K562 (cell line): ENCODE measurements at regions not wholly inside any gene's neighbourhood (a gene's known extent, or its start where the extent isn't known, plus 50 kb on each side); places are given as distances from the start of the nearest gene placed in this dataset.
A peak's percentile ranks its signal among the peaks of the same experiment; 100 is the strongest.

Source experiments
- ATAC-seq: fragments of 200-7000 bp; cut with Tn5 transposase; 3 replicates; pipeline ENCODE4 v1.9.1; 2020; ENCODE audit warnings: moderate library complexity
- BruUV-seq: library from RNA; stranded (reverse); fragments of 400-500 nt; replicated peaks from 2 replicates; lab custom pipeline; 2021; lab: Mats Ljungman, UMichigan
- CTCF ChIA-PET: fragments of 300-600 bp; formaldehyde crosslinking; extraction: SDS; loops from one replicate; lab custom pipeline; 2021; ENCODE audit warnings: low intra/inter-chr PET ratio; lab: Yijun Ruan, JAX
- POLR2A ChIA-PET: fragments of 300-600, 350-650 bp; sonication (Branson Sonifier 250); formaldehyde crosslinking; extraction: SDS; loops from one replicate; lab custom pipeline; 2021; ENCODE audit warnings: antibody characterized with exemption, inconsistent platforms; lab: Yijun Ruan, JAX
- DNase-seq, 4 experiments: peaks; one replicate each; pipeline versions ENCODE4 v3.0.0 to v3.0.0-alpha.2; 2011 to 2018; ENCODE audit warnings: low spot score in 3 of 4, mixed read lengths in 3 of 4; ENCODE audit errors: extremely low read depth in 1 of 4
- FAIRE-seq: peaks from 2 replicates; lab custom pipeline; 2011; peaks lifted over from hg19 to GRCh38; lab: Jason Lieb, UNC
- H2AFZ ChIP-seq: 2 replicates; pipeline ENCODE4 v1.6.0; 2011; ENCODE audit warnings: low read depth, low read length, control low read depth, inconsistent platforms
- H3K27ac ChIP-seq: fragments of 200-600 bp; 3 replicates; pipeline ENCODE4 v1.8.0; 2011; ENCODE audit warnings: low read depth, mild to moderate bottlenecking, control low read depth, inconsistent platforms, low read length, moderate library complexity, mixed read lengths; ENCODE audit errors: extremely low read depth
- H3K27me3 ChIP-seq, 2 experiments: fragments of 300-600 bp in 1 of 2; 2 replicates in 1 of 2; 3 replicates in 1 of 2; pipeline versions ENCODE4 v1.6.0 to v1.8.0; 2011; ENCODE audit warnings: inconsistent platforms in 2 of 2, low read length in 2 of 2, mild to moderate bottlenecking in 1 of 2, mixed read lengths in 1 of 2, moderate library complexity in 1 of 2; ENCODE audit not compliant: control insufficient read depth in 2 of 2, insufficient read depth in 2 of 2
- H3K36me3 ChIP-seq: fragments of 300-600 bp; 3 replicates; pipeline ENCODE4 v1.8.0; 2011; ENCODE audit warnings: mild to moderate bottlenecking, low read length, inconsistent platforms; ENCODE audit not compliant: control insufficient read depth, insufficient read depth
- H3K4me1 ChIP-seq, 2 experiments: fragments of 200-600 bp in 1 of 2; replicated peaks in 1 of 2; 2 replicates in 1 of 2; 3 replicates in 1 of 2; pipeline versions ENCODE4 v1.5.1 to v1.8.0; 2011; ENCODE audit warnings: inconsistent platforms in 2 of 2, low read length in 2 of 2, mild to moderate bottlenecking in 1 of 2, mixed read lengths in 1 of 2, moderate library complexity in 1 of 2; ENCODE audit not compliant: control insufficient read depth in 2 of 2, insufficient read depth in 2 of 2
- H3K4me2 ChIP-seq: 2 replicates; pipeline ENCODE4 v1.6.1; 2011; ENCODE audit warnings: low read length, control low read depth, inconsistent platforms, mixed read lengths; ENCODE audit not compliant: insufficient read depth
- H3K4me3 ChIP-seq: fragments of 200-600 bp; sonication (generic), shearing (Covaris generic); 2 replicates; pipeline ENCODE4 v1.5.1; 2016; ENCODE audit warnings: control low read depth, inconsistent platforms
- H3K79me2 ChIP-seq: fragments of 200-600 bp; 3 replicates; pipeline ENCODE4 v1.8.0; 2011; ENCODE audit warnings: low read length, inconsistent platforms; ENCODE audit not compliant: control insufficient read depth, insufficient read depth
- H3K9ac ChIP-seq, 2 experiments: 2 replicates each; pipeline versions ENCODE4 v1.6.0 to v1.6.1; 2011; ENCODE audit warnings: low read depth in 2 of 2, low read length in 2 of 2, control low read depth in 1 of 2, inconsistent platforms in 1 of 2, mild to moderate bottlenecking in 1 of 2, mixed read lengths in 1 of 2; ENCODE audit not compliant: insufficient read depth in 1 of 2
- H3K9me1 ChIP-seq: one replicate; pipeline ENCODE4 v1.6.0; 2011; ENCODE audit warnings: inconsistent platforms, mild to moderate bottlenecking, low read length, moderate library complexity; ENCODE audit not compliant: control insufficient read depth, insufficient read depth
- H3K9me3 ChIP-seq: replicated peaks from 2 replicates; pipeline ENCODE4 v1.5.1; 2011; ENCODE audit warnings: low read depth, low read length, inconsistent platforms; ENCODE audit not compliant: control insufficient read depth, insufficient read depth
- H4K20me1 ChIP-seq: replicated peaks from 2 replicates; pipeline ENCODE4 v1.6.1; 2011; ENCODE audit warnings: low read length, inconsistent platforms, mixed read lengths; ENCODE audit not compliant: control insufficient read depth, insufficient read depth
- ARHGAP35 ChIP-seq: fragments of 450-650 bp; IDR thresholded peaks from 2 replicates; pipeline ENCODE4 v1.6.1; 2018; ENCODE audit not compliant: partially characterized antibody
- ARID3A ChIP-seq: IDR thresholded peaks from 2 replicates; pipeline ENCODE4 v1.6.1; 2012; ENCODE audit warnings: low read depth, low read length, improper control_type of control experiment, borderline replicate concordance
- BRF2 ChIP-seq: IDR thresholded peaks from 3 replicates; pipeline ENCODE4 v1.6.1; 2011; ENCODE audit warnings: borderline replicate concordance, mild to moderate bottlenecking; ENCODE audit not compliant: insufficient read length, insufficient read depth
- CREBBP ChIP-seq: IDR thresholded peaks from one replicate; pipeline ENCODE4 v1.6.1; 2012; ENCODE audit warnings: low read depth, mild to moderate bottlenecking, control low read depth, inconsistent platforms, low read length
- HDAC1 ChIP-seq, 2 experiments: fragments of 450-650 bp; IDR thresholded peaks; 2 replicates each; pipeline ENCODE4 v1.6.1; 2016 to 2017; ENCODE audit warnings: inconsistent platforms in 1 of 2, mild to moderate bottlenecking in 1 of 2, moderate library complexity in 1 of 2
- NCOA1 ChIP-seq: fragments of 450-650 bp; IDR thresholded peaks from 2 replicates; pipeline ENCODE4 v1.6.1; 2016; ENCODE audit warnings: low read depth
- PHF20 ChIP-seq: fragments of 450-650 bp; IDR thresholded peaks from 2 replicates; pipeline ENCODE4 v1.6.1; 2018; ENCODE audit not compliant: partially characterized antibody
- PTTG1 ChIP-seq: fragments of 450-650 bp; IDR thresholded peaks from 2 replicates; pipeline ENCODE4 v1.6.1; 2016; ENCODE audit warnings: low read depth, mild to moderate bottlenecking, missing genetic modification characterization, missing compliant biosample characterization
- RFX7 ChIP-seq: fragments of 250-450 bp; sonication (Bioruptor Pico); IDR thresholded peaks from 2 replicates; pipeline ENCODE4 v1.5.1; 2021; ENCODE audit warnings: mild to moderate bottlenecking
- SIN3B ChIP-seq: fragments of 450-650 bp; IDR thresholded peaks from 2 replicates; pipeline ENCODE4 v1.6.1; 2017; ENCODE audit warnings: low read depth, mild to moderate bottlenecking, moderate library complexity
- SNAPC5 ChIP-seq: fragments of 250-450 bp; sonication (Bioruptor Pico); IDR thresholded peaks from 2 replicates; pipeline ENCODE4 v1.8.0; 2021; ENCODE audit warnings: moderate library complexity, mild to moderate bottlenecking, inconsistent platforms
- STAT5A ChIP-seq: IDR thresholded peaks from 2 replicates; pipeline ENCODE4 v1.6.1; 2012; ENCODE audit warnings: low read length, inconsistent platforms, borderline replicate concordance
- TCF7 ChIP-seq: sonication (generic); IDR thresholded peaks from 2 replicates; pipeline ENCODE4 v1.6.1; 2016; ENCODE audit warnings: antibody characterized with exemption, borderline replicate concordance
- ZBTB33 ChIP-seq: sonication (generic); formaldehyde crosslinking; IDR thresholded peaks from 2 replicates; pipeline ENCODE4 v1.8.1; 2023; ENCODE audit warnings: mild to moderate bottlenecking, missing genetic modification reagents
- ZFP91 ChIP-seq: sonication (generic); formaldehyde crosslinking; IDR thresholded peaks from 2 replicates; pipeline ENCODE4 v1.8.0; 2022; ENCODE audit warnings: mild to moderate bottlenecking, missing genetic modification reagents
- ZNF232 ChIP-seq: sonication (generic); formaldehyde crosslinking; IDR thresholded peaks from 2 replicates; pipeline ENCODE4 v1.8.0; 2022; ENCODE audit warnings: mild to moderate bottlenecking, missing genetic modification reagents
- ZNF75A ChIP-seq: fragments of 450-650 bp; formaldehyde crosslinking; IDR thresholded peaks from 2 replicates; pipeline ENCODE4 v1.4.0; 2020; ENCODE audit warnings: mild to moderate bottlenecking
- WGBS: fragments of 100-300 bp; shearing (Covaris generic); methylation state at CpG from one replicate; pipeline ENCODE4 v1.1.6; 2016; ENCODE audit warnings: low coverage, mixed read lengths; ENCODE audit not compliant: insufficient coverage; ENCODE audit errors: missing lambda C conversion rate; 5-methylcytosine and 5-hydroxymethylcytosine counted together
- in situ Hi-C: fragments of 300-500 bp; cut with MboI; formaldehyde crosslinking; loops from 4 replicates; pipeline ENCODE4 v1.15.0; 2018; ENCODE audit warnings: inconsistent platforms, mixed read lengths
- intact Hi-C: fragments of 100-400 bp; cut with micrococcal nuclease; formaldehyde crosslinking; loops from 2 replicates; pipeline ENCODE4 v1.14.2; 2022

GRCh38 chr7:106569500-106569929 lies 91.4 kb downstream of the CCDC71L start:
- H2AFZ ChIP-seq, result peak overlapping the region; percentile 86
- peak; percentile 45 for ATAC-seq
- TF ChIP-seq ZNF75A (peak; percentile 62; the same call in 1 of the 2 replicates), BRF2 (no peak), ZFP91 (CRISPR knock-in tag) (no peak), ARHGAP35 (no peak), ARID3A (no peak), CREBBP (no peak), HDAC1 (IDR thresholded peaks at IDR 0.05) (no peak), TCF7 (no peak), STAT5A (no peak), PTTG1 (peak; percentile 12; the same call in 1 of the 2 replicates), SIN3B (no peak), ZNF232 (CRISPR knock-in tag) (peak; percentile 65; the same call in 1 of the 2 replicates), SNAPC5 (CRISPR knock-in tag) (peak; percentile 61), RFX7 (CRISPR knock-in tag) (no peak), PHF20 (no peak), NCOA1 (no peak), ZBTB33 (CRISPR knock-in tag) (peak; percentile 66; the same call in 1 of the 2 replicates)

More at GRCh38 chr7:106569500-106569929, 91.4 kb downstream of the CCDC71L start:
- H3K9me1 ChIP-seq, result no peaks in the 10 kb centered on the region
- H3K9me3 ChIP-seq, result peaks cover 19% of the 10 kb centered on the region
- no peak overlapping the region for H3K4me3 ChIP-seq
- CTCF ChIA-PET, result no interaction called here
- H3K27me3 ChIP-seq, result no peaks in the 10 kb centered on the region
- DNase-seq (peak in 2 of 4 experiments; percentile 76 to 88), FAIRE-seq (peak; percentile 61)
- peak overlapping the region in 1 of 2 experiments; percentile 95; a peak in 2 of 4 replicates for H3K9ac ChIP-seq
- H3K4me2 ChIP-seq, result peak overlapping the region; percentile 71
- no TSS peak for BruUV-seq
- no peaks in the 10 kb centered on the region for H3K79me2 ChIP-seq
- 33% methylated on average over 10 of the region's 10 CpGs for WGBS
- in situ Hi-C loops, result loop anchor here (10.0 kb wide), 1 partner anchor 85 kb away; no protein-coding TSS in a partner anchor
- H4K20me1 ChIP-seq, result no peaks in the 10 kb centered on the region
- H3K4me1 ChIP-seq, result peaks cover 43 to 75% of the 10 kb centered on the region in 2 experiments
- POLR2A ChIA-PET, result interaction anchor here (0.6 to 2.4 kb wide), 14 partner anchors 9 to 284 kb away, joined by 3 to 17 read pairs (median 6); partner anchors contain the start of gene CCDC71L
- no peaks in the 10 kb centered on the region; the same call in 1 of the 3 replicates for H3K36me3 ChIP-seq
- peak overlapping the region; percentile 99 for H3K27ac ChIP-seq
- intact Hi-C loops, result loop anchor here (1.0 to 10.0 kb wide), 7 partner anchors 27 to 445 kb away; no protein-coding TSS in a partner anchor
